Cerebellar cortex (tissue), 1 donor: ENCODE measurements at regions not wholly inside any gene's neighbourhood (a gene's known extent, or its start where the extent isn't known, plus 50 kb on each side); places are given as distances from the start of the nearest gene placed in this dataset.
"Not testable (repeated sequence)": the region's sequence is repeated elsewhere in the genome, so short reads cannot be mapped to it uniquely, and the experiment has no call there.

Experiments used
- DNase-seq: peaks from one replicate; pipeline ENCODE4 v3.0.0-alpha.2; 2015; ENCODE audit warnings: low spot score

GRCh38 chr6:133795051-133795450 lies 93.9 kb upstream of the TCF21 start:
- DNase-seq = not testable (repeated sequence)

- DNase-seq = no peak
These were observed 92.7 kb upstream of the TCF21 start for GRCh38 chr6:133796235-133796634.

GRCh38 chr6:133799043-133799442 lies 89.9 kb upstream of the TCF21 start:
- no peak for DNase-seq

GRCh38 chr6:133802861-133803260 lies 86.1 kb upstream of the TCF21 start:
- no peak for DNase-seq

- no peak for DNase-seq
These were observed 84.6 kb upstream of the TCF21 start for GRCh38 chr6:133804265-133804664.

- no peak for DNase-seq
These were observed 83.0 kb upstream of the TCF21 start for GRCh38 chr6:133805876-133806275.

GRCh38 chr6:133806382-133807140 lies 82.4 kb upstream of the TCF21 start:
- no peak for DNase-seq

- DNase-seq = no peak
These were observed 81.4 kb upstream of the TCF21 start for GRCh38 chr6:133807501-133807900.

- DNase-seq = no peak
These were observed 79.5 kb upstream of the TCF21 start for GRCh38 chr6:133809406-133809805.

- no peak for DNase-seq
These were observed 77.4 kb upstream of the TCF21 start for GRCh38 chr6:133811557-133811956.

GRCh38 chr6:133812446-133812845 lies 76.5 kb upstream of the TCF21 start:
- DNase-seq = not testable (repeated sequence)

- DNase-seq = no peak
These were observed 74.7 kb upstream of the TCF21 start for GRCh38 chr6:133814238-133814637.

GRCh38 chr6:133814797-133815196 lies 74.1 kb upstream of the TCF21 start:
- DNase-seq = no peak

- DNase-seq = no peak
These were observed 73.6 kb upstream of the TCF21 start for GRCh38 chr6:133815313-133815712.

GRCh38 chr6:133816171-133816570 lies 72.7 kb upstream of the TCF21 start:
- no peak for DNase-seq

- DNase-seq = peak; percentile 7
These were observed 71.4 kb upstream of the TCF21 start for GRCh38 chr6:133817460-133818047.

- no peak for DNase-seq
These were observed 70.6 kb upstream of the TCF21 start for GRCh38 chr6:133818320-133818719.

GRCh38 chr6:133820208-133820607 lies 68.7 kb upstream of the TCF21 start:
- no peak for DNase-seq

- DNase-seq = no peak
These were observed 61.1 kb upstream of the TCF21 start for GRCh38 chr6:133827766-133828165.

GRCh38 chr6:133833949-133834359 lies 55.0 kb upstream of the TCF21 start:
- no peak for DNase-seq

- no peak for DNase-seq
These were observed 54.3 kb upstream of the TCF21 start for GRCh38 chr6:133834472-133835170.

- no peak for DNase-seq
These were observed 53.0 kb upstream of the TCF21 start for GRCh38 chr6:133835901-133836300.

GRCh38 chr6:133837801-133838349 lies 51.0 kb upstream of the TCF21 start:
- DNase-seq = peak; percentile 29
